ENCODE measurements at regions not wholly inside any gene's neighbourhood (a gene's known extent, or its start where the extent isn't known, plus 50 kb on each side); places are given as distances from the start of the nearest gene placed in this dataset.

DNA sequence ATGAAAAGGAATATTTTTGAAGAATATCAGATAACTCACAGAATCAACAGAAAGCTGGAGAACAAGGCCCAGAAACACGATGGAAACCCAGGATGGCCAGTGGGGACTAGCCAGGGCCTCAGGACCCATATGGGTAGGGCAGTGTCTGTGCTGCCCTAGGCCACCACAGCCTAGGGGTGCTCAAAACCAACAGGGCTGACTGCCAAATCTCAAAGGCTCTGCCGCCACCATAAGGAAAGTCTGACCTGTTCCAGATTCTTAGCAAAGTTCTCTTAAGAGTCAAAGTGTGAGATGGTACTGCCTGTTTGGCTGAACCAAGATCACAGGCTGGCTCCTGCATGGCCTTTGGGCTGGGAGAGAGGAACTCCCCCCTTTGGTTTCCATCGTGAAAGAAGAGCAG is 164.7 kb upstream of the CTTNBP2NL start:
- no peak for DNase-seq

DNA sequence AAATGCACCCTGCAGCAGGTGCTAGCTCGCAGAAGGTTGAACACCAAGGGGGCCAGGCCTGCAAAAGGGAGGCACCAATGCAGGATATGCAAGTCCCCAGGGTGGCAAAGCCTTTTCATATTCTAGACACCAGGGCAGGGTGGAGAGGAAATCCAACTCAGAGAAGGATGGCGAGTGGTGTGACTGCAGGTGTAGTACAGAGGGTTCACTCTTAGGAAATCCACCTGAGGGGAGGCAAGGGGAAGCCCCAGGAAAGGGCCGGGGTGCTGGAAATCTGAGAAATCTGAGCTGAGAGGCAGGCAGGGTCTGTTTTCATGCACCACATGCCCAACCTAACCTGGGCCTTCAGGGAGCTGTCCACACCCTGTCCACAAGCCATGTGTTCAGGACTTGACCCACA is 163.2 kb upstream of the CTTNBP2NL start:
- no peak for DNase-seq

DNA sequence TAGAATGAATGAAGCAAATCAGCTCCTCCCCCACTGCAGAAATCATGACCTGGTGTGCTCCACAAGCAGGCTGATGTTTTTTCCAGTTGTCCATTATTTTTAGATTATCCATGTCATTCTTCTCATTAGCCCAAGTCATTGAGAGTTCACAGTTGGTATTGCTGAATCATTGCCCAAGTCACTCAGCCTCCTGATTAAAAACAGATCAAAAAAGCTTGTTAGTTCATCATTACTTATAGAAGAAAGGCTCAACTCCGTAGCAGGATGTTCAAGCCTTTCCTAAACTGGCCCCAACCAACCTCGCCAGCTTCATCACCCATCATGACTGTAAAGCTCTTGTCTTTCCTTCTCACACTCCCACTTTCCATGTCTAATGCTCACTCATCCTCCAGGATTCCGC is 161.3 kb upstream of the CTTNBP2NL start:
- DNase-seq, result no peak

DNA sequence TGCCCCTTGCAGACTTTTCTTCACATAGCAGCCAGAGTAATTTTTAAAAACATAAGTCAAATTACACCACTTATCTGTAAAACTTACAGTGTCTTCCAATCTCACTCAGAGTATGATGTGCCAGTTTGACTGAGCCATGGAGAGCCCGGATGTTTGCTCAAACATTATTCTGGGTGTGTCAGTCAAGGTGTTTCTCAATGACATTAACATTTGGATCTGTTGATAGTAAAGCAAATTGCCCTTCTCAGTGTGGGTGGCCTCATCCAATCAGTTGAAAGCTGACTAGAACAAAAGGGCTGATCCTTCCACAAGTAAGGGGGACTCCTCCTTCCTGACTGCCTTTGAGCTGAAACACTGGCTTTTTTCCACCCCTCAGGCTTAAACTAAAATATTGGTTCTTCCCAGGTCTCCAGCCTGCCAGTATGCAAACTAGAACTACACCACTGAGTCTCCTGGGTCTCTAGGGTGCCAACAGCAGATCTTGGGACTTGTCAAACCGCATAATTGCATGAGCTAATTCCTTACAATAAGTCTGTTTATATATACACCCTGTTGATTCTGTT is 157.9 kb upstream of the CTTNBP2NL start:
- no peak for DNase-seq

DNA sequence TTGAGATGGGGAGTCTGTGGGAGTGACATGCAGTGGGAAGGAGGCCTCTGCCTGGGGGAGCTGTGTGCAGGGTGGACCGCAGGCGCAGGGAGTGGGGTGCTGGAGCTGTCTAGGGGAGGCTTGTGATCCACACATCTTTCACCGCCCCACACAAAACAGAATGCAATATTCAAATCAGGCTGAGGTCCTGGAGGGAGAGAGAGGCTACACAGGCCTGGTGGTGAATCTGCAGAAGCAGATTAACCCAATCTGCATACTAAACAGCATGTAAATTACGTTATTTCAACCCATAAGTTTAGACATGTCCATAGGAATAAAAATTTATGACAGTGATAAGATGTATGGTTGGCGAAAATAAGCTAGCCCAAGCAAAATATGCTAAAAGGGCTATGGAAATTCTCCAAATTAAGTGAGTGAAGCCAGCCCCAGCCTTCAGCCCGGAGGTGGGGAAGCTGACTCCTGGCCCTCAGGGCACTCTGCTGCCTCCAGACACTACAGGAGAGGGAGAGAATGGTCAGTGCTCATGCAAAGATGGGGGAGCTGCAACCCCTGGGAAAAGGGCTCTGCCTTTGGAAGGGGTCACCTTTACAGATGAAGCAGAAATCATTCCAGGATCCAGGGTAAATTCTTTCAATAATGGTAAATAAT is 156.2 kb upstream of the CTTNBP2NL start:
- DNase-seq, result no peak

DNA sequence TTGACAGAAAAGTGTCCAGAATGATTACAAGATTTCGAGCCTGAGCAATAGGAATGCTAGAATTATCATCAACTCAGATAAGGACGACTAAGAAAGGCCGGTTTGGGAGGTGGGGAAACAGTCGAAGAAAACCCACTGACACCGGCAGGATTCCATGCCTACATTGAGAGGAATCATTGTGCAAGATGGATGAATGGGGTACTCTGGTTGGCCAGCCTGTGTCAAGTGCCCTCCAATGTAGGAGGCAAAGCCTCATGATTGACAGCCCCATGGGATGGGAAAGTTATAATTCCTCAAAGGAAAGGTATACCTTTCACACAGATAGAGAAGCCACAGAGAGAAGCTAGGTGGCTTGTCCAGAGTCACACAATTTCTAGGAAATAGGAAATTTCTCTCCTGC is 153.5 kb upstream of the CTTNBP2NL start:
- no peak for DNase-seq

DNA sequence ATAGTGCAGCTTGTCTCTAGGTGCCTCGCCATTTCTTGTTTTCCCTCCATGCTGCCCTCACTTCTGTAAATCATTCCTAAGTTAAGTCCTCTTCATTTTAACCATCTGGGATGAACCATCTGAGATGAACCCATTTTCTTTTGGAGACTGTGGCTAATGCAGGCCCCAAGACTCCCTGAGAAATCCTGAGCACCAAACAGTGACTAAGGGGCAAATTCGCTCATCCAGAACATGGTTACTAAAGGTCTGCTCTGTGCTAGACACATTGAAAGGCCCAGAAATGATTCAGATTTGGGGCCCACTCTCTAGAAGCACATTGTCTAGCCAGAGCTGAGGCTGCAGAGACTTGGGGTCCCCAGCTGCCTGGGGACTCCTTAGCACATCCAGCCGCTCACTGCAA is 151.9 kb upstream of the CTTNBP2NL start:
- DNase-seq, result no peak

DNA sequence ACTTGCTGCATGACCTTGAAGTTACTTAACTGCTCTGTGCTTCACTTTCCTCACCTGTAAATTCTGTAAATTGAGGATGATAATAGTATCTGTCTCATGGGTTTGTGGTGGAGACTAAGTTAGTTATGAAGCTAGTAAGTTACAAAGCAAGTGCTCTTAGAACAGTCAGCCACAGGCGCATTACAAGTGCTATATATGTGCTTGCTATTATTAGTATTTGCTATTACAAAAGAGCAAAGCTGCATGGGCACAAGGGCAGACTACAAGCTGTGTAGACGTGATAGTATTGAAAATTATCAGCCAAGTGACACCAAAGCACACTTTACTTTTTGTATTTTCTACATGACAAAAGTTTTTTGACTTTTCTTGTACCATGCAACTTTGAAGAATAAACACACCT is 150.9 kb upstream of the CTTNBP2NL start:
- DNase-seq, result no peak

DNA sequence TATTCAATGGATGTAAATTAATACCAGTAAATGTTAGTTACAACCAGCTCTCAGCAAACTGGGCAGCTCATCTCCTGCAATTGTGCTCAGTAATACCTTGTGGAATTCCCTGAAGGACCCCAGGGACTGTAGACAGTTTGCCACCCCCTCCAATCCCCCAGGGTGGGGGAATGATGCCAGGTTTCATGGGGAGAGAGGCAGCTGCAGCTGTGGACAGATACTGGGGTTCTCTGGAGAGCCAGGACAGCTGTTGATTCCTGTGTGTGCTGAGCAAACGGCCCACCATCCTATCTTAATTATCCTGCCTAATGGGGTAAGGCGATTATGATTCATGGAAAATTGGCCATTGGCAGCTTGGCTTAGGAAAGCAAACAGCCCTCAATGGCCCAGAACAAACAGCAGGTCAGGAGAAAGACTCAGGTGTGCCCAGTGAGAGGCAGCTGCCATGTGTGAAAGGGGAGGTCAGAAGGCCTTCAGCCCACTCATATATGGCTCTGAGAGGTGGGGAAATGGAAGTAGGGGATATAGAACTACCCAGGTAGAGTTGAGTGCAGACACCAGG is 148.9 kb upstream of the CTTNBP2NL start:
- DNase-seq, result no peak

DNA sequence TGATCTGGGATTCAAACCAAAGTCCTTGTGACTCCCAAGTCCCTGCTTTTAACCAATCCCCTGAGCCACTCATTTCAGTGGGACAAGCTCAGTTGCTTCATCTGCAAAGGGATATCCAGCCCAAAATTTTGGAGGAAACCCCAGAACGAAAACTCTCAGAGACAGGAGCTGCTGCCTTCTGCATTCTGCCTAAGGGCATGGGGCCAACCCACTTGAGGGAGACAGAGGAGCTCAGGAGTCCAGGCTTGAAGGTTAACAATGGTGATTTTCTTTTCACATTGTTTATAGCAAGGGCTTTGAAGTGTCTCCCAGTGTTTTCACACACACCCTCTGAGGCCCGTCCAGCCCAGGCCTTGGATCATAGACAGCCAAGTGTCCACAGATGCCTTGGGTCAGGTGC is 148.1 kb upstream of the CTTNBP2NL start:
- no peak for DNase-seq

DNA sequence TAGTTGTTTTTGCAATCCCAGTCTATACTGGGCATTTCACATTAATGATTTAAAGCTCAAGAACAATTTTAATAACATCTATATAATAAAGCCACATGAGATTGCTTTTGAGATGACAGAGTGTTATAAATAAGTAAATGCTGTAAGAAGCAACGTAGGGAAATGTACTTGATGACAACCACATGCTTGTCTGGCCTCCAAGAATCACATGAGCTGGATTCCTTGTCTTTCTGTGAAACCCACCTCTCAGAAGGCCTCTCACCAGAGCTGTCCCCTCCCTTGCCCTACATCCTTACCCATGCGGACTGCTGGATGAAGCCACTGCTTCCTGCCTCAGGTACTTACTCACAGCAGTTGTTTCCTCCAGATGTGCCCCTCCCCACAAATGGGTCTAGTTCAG is 145.1 kb upstream of the CTTNBP2NL start:
- DNase-seq, result no peak

DNA sequence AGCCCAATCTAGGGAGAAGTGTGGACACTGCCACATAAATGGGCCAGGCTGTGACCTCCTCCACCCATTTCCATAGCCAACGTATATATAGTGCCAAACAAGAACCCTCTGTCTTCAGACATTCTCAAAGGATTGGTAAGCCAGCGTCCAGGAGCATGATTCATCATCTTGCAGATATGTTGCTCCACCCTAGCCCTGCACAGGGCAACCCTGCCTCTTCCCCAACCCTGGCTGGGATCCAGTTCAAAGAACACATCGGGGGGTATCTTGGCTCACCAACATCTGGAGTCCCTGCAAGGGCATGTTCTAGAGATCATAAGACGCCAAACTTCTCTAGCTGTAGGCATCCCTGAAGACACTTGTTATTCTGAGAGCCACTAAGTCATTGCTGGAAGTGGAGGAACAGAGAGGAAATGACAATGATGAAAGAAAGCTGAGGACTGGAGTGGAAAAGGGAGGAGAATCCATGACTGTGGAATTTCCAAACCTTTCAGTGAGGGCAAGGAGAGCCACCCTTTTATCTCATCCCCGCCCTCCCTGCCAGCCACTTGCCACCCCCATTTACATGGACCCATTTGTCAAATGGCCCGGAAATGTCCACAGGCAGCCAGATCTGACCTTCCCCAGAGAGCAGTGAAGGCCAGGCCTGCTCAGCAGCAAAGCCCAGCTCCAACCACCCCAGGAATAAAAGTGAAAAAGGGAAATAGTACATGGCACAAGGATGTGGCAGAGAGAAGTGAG is 144.1 kb upstream of the CTTNBP2NL start:
- no peak for DNase-seq

DNA sequence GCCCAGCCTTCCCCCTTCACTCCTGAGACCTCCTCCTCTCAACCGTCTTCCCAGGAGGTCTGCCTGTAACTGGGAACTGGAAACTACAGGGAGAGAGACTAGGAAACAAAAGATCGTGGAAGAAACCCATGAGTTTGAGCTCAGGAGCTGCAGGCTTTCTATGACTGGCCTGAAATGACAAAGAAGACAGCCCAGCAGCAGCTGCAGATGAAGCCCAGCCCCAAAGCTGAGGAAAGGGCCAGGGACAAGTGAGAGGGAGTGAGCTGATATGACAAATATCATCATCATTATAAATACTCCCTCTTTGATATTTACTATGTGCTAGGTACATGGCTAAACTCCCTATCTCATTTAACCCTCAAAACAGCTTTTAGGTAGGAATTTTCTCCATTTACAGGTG is 142.6 kb upstream of the CTTNBP2NL start:
- no peak for DNase-seq

DNA sequence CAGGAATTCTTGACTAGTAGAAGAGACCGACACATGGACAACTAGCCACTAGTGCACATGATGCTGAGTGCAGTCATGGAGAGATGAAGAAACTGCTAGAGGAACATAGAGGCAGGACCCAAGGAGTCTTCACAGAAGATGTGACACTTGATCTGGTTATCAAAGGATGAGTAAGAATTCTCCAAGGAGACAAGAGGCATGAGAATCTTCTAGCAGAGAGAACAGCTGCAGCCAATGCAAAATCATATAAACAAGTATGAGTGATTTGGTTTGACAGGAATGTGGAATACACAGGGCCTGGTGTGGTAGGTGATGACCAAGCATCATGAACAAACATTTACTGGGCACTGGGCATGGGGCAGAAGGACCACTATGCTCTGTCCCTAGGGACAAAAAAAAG is 140.9 kb upstream of the CTTNBP2NL start:
- no peak for DNase-seq

DNA sequence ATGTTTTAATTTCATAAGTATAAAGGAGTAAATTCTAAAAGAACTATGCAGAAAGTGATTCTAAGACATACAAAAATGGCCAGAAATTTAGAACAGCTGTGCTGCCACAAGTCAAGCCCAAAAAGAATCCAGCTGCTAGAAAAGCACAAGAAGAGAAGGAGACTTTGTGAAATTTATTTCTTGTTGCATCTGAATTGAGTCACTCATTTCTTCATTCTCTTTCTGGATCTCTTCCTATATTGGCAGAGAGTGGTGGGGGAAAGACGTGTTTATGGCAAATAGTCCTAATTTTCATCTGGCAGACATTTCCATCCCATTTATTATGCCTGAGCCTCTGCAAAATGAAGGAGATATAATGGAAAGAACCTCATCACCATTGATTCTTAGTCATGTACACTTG is 139.6 kb upstream of the CTTNBP2NL start:
- no peak for DNase-seq

DNA sequence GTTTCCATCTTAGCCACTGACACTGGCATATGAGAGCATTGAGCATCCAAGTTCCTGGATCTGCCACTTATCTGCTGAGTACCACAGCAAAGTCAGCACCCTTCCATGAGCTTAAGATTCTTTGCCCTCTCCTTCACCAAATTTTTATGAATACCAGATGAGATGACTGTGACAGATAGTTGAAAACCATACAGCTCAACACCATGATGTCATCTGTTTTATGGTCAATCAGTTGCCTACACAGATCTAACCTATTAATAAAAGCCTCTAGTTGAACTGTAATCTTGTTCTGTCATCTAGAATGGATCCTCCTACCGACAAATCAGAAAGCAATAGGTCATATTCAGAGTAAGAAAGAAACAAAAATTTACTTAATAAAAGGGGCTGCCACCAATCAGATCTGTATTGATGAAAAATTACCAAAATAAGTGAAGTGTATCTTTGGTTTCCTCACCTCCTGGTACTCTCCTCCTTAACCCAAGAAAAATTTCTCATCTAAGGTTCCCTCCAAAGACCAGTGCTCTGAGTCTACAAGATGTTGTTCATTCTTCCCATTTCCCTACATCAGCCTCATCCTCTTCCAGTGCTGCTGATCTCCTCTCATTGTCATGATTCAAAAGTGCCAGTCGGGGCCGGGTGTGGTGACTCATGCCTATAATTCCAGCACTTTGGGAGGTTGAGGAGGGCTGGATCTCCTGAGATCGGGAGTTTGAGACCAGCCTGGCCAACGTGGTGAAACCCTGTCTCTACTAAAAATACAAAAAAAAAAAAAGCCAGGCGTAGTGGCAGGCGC is 138.8 kb upstream of the CTTNBP2NL start:
- DNase-seq, result no peak

DNA sequence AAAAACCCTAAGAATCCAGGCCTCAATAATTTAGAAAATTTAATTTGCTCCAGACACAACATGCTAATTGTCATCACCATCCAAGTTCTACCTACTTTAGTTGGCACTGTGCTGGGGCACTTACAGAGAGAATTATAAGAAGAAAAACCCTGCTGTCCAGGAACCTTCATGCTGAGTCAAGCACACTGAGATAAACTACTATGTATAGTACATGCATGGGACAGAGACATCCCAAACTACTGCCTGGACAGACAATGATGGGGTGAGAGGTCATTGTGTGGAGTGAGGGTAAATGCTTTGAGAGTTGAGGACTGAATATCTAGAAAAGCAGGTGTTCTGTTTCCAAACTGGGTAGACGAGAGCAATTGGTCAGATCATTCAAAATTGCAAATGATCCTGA is 135.3 kb upstream of the CTTNBP2NL start:
- DNase-seq, result no peak

DNA sequence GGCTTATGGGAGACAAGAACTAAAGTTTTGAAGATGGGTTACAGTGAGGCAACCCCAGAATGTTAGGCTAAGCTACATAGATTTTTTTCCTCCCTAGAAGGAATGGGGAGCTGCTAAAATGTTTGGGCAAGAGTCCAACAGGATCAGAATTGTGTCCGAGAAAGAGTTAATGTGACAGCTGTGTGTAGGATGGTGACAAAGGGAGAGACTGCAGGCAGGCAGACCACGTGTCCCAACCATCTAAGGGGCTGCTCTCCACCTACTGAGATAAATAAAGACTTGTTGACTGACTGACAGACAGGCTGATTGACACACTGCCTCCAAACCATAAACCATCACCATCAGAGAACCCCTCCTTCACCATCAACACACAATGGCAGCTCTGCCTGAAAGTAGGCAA is 133.7 kb upstream of the CTTNBP2NL start:
- DNase-seq, result no peak

DNA sequence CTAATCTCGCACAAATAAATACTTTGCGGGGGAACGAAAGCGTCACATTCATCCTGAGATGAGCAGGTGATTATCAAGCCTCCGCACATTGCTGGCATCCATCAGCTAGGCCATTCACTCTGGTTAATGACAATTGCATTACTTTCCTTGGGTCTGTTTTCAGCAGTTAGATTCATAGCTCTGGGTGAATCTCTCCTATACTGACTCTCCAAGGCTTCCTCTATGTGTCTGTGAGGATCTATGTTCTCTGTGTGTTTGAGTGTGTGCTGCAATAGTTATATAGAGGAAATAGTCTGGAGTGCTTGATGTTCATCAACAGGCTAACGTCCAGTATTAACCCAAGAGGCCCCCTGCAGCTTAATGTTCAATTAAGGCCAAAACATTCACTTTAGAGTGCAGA is 133.0 kb upstream of the CTTNBP2NL start:
- DNase-seq, result no peak

DNA sequence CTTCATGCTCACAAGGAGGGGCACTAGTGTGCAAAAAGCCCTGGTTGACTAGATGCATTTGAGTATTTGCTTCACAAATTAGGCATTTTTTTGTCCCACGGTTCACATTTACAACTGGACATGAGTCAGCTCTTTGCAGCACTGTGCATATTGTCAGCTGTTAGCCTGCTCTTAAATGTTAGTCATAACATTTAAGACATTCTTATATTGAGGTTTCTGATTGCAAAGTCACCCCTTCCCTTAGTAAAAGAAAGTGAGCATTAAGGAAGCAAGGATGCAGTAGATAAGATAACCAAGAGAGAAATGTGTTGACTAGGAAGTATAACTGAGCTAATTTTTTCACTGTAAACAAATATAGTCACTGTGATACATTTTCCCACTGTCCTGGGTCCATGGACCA is 132.6 kb upstream of the CTTNBP2NL start:
- DNase-seq, result no peak

DNA sequence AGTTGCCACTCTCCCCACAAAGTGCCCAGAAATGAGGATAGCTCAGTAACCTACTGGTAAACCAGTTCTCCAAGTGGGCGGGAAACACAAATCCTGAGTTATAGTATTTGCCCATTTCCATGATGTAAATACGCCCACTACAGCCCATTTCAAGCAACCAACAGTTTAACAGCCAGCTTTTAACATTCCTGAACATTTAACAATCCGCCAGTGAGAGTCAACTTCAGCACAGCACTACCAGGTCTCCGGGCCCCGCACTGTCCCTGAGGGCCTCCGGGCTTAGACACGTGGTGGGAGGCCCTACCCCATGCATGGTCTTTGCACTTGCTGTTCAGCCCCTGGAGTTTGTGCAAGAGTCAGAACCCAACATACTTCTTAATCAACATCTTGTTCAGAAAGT is 132.0 kb upstream of the CTTNBP2NL start:
- DNase-seq, result no peak

DNA sequence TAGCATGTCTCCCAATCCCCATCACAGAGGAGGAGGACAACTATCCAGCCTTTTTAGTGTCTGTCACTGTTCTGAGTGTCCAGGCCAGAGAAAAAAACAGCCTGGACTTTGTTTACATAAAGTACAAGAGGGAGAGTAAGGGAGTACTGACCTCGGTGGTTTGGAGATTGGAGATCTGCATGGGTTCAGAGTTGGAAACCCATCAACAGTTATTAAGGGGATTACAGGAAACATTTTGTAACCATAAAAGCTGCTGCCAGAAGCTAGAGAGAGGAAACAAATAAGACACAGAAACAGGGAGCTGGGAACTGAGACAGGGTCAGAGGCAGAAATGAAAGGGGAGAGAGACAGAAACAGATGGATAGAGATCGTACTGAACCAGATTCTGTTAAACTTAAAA is 131.5 kb upstream of the CTTNBP2NL start:
- DNase-seq, result no peak

DNA sequence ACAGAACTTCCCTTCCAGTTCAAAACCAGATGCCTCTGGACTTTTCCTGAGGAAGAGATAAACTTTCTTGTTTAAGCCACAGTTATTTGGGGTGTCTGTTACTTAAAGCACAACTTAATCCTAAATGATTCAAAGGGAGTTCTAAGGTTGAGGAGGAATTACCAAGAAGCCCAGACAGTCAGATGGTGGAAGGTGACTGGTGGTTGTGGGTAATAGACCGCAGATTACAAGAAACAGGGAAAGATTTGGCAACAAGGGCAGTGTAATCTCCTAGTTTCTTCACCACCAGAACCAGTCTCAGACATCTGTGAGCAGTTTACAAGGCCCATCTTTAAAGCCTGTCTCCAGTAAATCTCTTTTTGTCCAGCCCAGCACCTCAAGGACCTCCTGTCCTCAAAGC is 130.1 kb upstream of the CTTNBP2NL start:
- no peak for DNase-seq
